ENCODE measurements at regions not wholly inside any gene's neighbourhood (a gene's known extent, or its start where the extent isn't known, plus 50 kb on each side); places are given as distances from the start of the nearest gene placed in this dataset.

- TF ChIP-seq CREB5 (CRISPR knock-in tag; IDR thresholded peaks at IDR 0.05; ENCODE audit: low read depth) (no peak), GLIS3 (CRISPR knock-in tag; IDR thresholded peaks at IDR 0.05) (no peak), ZFP30 (CRISPR knock-in tag; IDR thresholded peaks at IDR 0.05) (no peak), ZFP3 (CRISPR knock-in tag; IDR thresholded peaks at IDR 0.05) (no peak), PATZ1 (CRISPR knock-in tag; IDR thresholded peaks at IDR 0.05; ENCODE audit: borderline replicate concordance) (no peak), PPARA (CRISPR knock-in tag; IDR thresholded peaks at IDR 0.05; ENCODE audit: borderline replicate concordance) (no peak), CSRNP3 (CRISPR knock-in tag; IDR thresholded peaks at IDR 0.05) (no peak), BACH2 (CRISPR knock-in tag; IDR thresholded peaks at IDR 0.05; ENCODE audit: borderline replicate concordance) (no peak), ESRRG (CRISPR knock-in tag; IDR thresholded peaks at IDR 0.05) (no peak), ZNF565 (CRISPR knock-in tag; conservative IDR thresholded peaks at IDR 0.05; ENCODE audit: low read depth) (no peak)
These were observed 142.3 kb upstream of the GPR26 start for GRCh38 chr10:123523833-123524232.

Data from SK-N-SH treated with all-trans-retinoic acid at 6 μM for 48 hours (cell line).